ENCODE measurements at regions not wholly inside any gene's neighbourhood (a gene's known extent, or its start where the extent isn't known, plus 50 kb on each side); places are given as distances from the start of the nearest gene placed in this dataset.
"Not testable (repeated sequence)": the region's sequence is repeated elsewhere in the genome, so short reads cannot be mapped to it uniquely, and the experiment has no call there.

GRCh38 chr13:108003626-108004025 is 211.7 kb downstream of the LIG4 start:
- no peak for DNase-seq (ENCODE audit: low spot score)

GRCh38 chr13:108000998-108001397 is 214.3 kb downstream of the LIG4 start:
- no peak for DNase-seq (ENCODE audit: low spot score)

GRCh38 chr13:107999751-108000150 is 215.6 kb downstream of the LIG4 start:
- no peak for DNase-seq (ENCODE audit: low spot score)

GRCh38 chr13:107994137-107994536 is 221.2 kb downstream of the LIG4 start:
- DNase-seq (ENCODE audit: low spot score), result no peak

- DNase-seq (ENCODE audit: low spot score), result no peak
Observed at GRCh38 chr13:107993239-107993949, 221.9 kb downstream of the LIG4 start.

GRCh38 chr13:107992542-107992941 is 222.8 kb downstream of the LIG4 start:
- no peak for DNase-seq (ENCODE audit: low spot score)

- DNase-seq (ENCODE audit: low spot score), result no peak
Observed at GRCh38 chr13:107977071-107977574, 238.2 kb downstream of the LIG4 start.

GRCh38 chr13:107976628-107977027 is 238.7 kb downstream of the LIG4 start:
- DNase-seq (ENCODE audit: low spot score), result no peak

GRCh38 chr13:107974409-107974808 is 240.9 kb downstream of the LIG4 start:
- DNase-seq (ENCODE audit: low spot score), result no peak

GRCh38 chr13:107969546-107969945 is 245.8 kb downstream of the LIG4 start:
- DNase-seq (ENCODE audit: low spot score), result no peak

- no peak for DNase-seq (ENCODE audit: low spot score)
Observed at GRCh38 chr13:107968470-107968869, 246.9 kb downstream of the LIG4 start.

- DNase-seq (ENCODE audit: low spot score), result no peak
Observed at GRCh38 chr13:107964395-107964794, 250.9 kb downstream of the LIG4 start.

GRCh38 chr13:107961849-107962608 is 253.3 kb downstream of the LIG4 start:
- no peak for DNase-seq (ENCODE audit: low spot score)

GRCh38 chr13:107960301-107960700 is 255.0 kb downstream of the LIG4 start:
- no peak for DNase-seq (ENCODE audit: low spot score)

GRCh38 chr13:107956889-107957288 is 258.4 kb downstream of the LIG4 start:
- no peak for DNase-seq (ENCODE audit: low spot score)

- no peak for DNase-seq (ENCODE audit: low spot score)
Observed at GRCh38 chr13:107942030-107942617, 273.2 kb downstream of the LIG4 start.

- DNase-seq (ENCODE audit: low spot score), result no peak
Observed at GRCh38 chr13:107941345-107942029, 273.8 kb downstream of the LIG4 start.

GRCh38 chr13:107937848-107938247 is 277.5 kb downstream of the LIG4 start:
- DNase-seq (ENCODE audit: low spot score), result no peak

- DNase-seq (ENCODE audit: low spot score), result no peak
Observed at GRCh38 chr13:107931056-107931455, 284.3 kb downstream of the LIG4 start.

GRCh38 chr13:107928762-107929161 is 286.6 kb downstream of the LIG4 start:
- DNase-seq (ENCODE audit: low spot score), result no peak

GRCh38 chr13:107927557-107927956 is 287.8 kb downstream of the LIG4 start:
- no peak for DNase-seq (ENCODE audit: low spot score)

GRCh38 chr13:107926515-107926914 is 288.8 kb downstream of the LIG4 start:
- DNase-seq (ENCODE audit: low spot score), result not testable (repeated sequence)
